ENCODE measurements at regions not wholly inside any gene's neighbourhood (a gene's known extent, or its start where the extent isn't known, plus 50 kb on each side); places are given as distances from the start of the nearest gene placed in this dataset.

DNA sequence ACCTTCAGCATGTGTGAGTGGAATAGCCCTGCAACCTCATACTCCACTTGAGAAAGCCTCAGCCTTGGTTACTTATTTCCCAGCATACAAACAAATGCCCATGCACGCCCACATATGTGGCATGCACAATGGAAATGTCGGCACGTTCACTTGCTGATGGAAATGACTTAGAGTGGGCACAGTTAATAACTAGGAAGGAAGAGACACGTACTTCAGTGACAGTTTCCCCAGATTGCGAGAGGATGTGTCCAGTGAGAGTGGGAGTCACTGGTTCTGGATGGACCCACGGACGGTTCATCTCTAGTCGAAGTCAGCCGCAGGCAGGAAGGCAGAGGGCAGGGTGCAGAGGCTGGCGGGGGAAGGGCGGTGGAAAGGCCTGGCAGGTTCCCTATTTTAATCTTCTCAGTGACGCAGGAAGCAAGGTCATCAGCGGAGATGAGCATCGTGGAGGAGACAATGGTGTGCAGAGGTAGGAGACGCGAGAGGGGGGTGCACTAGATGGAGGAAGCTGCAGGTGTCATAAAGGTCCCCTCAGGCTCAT is 350.7 kb upstream of the MYT1L start:
- no peak for DNase-seq

DNA sequence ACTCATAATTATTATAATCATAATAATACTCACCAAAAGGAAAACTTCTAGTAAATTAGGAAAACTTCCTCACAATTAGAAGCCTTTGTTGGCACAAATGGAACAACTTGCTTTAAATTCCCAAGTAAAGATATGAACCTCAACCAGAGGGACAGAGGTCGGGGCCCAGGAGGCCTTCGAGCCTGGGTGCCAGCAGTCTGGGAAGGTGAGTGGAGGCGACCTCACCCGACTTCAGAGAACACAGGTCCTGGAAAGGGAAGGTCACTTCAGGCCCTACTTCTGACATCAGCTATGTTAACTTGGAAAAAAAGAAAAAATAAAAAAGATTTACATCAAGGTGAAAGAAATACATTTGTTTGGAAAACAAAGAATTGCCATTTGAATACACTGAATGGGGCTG is 350.0 kb upstream of the MYT1L start:
- no peak for DNase-seq

DNA sequence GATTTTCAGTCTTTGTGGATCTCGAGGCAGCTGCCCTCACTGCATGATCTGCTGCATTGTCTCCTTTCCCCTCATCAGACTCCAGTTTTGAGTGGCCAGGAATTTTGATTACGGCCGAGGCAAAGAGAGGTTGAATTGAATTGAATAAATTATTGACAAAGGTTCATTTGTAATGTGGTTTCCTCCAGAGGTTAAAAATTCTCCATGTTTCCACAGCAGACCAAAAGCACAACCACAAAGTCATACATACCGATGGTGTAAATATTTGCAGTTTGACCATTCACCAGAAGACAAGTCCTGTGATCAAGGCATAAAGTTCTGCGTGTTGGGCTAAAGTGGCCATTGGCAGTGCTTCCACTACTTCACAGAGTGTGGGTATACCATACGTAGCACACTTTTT is 343.8 kb upstream of the MYT1L start:
- no peak for DNase-seq

DNA sequence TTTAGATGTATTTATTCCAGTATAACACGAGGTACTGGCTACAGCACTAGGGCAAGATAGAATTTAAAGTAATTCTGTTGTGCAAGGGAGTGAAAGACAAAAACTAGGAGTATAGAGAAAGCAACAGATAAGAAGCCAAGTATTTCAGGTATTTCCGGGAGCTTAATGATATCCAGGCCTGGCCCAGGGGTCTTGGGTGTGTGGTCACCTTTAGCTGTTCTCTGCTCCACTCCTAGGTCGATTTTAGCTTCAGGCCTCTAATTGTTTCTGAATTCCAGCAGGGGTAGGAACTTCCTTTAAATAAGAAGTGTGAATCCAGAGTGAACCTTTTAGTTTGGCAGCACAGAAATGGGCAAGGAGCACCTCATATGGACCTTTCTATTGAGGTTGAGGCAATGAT is 342.3 kb upstream of the MYT1L start:
- no peak for DNase-seq

DNA sequence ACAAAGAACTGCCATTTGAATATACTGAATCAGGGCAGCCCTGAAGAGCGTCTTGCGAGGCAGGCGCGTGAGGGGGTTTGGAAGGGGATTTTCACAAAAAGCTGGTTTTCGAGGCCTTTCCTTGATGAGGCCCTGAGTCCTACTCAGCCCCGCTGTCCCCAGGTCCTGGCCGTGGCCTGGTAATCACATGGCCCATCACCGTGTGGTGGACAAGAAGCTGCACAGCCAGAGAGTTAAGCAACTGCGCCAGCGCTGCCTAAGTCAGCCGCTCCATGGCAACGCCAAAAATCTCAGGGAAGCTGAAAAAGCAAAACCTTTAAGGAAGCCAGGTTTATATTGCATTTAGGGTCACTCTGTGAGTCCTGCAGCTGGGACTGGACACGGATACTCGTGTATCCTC is 341.2 kb upstream of the MYT1L start:
- DNase-seq, result no peak

DNA sequence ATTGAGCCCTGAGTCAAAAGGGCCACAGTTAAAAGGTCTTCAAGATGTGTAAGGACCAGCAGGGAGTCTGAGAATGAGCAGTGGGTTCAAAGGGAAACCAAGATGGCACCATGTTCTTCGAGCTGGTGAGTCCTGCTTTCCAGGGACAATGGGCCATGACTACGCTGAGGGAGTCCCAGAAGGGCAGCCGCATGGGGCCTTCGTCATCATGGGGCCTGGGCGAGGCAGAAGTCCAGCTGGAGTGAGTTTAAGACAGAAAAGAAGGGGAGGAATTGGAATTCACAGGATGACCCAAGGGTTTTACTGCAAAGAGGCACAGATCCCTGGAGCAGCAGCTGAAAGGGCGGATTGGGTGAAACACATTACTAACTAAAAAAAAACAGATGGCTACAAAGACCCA is 340.8 kb upstream of the MYT1L start:
- DNase-seq, result no peak

DNA sequence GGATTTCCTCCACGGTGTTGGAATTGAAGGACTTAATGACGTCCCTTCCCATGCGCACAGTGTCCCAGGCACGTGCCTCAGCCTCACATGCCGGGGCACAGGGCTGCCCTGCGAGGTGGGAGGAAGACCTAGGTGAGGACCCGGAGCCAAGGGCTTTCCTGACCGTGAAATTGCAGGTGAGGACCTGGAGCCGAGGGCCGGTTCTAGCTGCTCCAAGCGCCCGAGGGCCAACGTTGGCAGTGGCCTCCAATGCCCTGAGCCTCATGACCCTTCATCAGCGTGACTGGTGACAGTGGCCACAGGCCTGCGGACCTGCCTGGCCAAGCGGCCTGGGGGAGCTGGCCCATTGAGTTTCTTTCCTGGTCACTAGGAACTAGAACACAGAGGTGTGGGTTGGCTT is 338.2 kb upstream of the MYT1L start:
- no peak for DNase-seq

DNA sequence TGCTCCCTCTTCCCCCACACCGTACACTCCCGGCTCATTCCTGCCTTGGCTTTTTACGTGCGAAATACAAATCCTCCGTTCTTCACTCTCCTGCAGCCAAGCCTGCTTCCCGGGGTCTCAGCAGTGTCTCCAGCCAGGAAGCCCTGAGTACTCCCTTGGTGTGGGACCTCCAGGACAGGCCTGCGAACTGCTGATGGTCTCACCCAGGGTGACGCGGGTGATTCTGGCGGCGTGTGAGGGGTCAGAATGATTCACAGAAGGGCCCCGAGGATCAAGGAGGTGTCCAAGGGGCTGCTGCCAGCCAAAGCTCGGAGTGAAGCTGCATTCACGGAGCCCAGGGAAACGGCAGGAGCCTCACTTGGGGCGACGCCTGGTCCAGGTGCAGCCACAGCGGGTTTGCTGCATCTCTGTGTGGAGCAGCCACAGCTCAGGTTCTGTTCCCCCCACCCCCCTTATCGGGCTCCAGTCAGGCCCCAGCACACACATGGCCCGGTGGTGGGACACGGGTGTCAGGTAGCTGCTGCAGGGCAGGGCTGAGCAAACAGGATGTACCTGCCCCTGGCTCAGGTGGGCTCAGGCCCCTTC is 337.7 kb upstream of the MYT1L start:
- DNase-seq, result no peak

DNA sequence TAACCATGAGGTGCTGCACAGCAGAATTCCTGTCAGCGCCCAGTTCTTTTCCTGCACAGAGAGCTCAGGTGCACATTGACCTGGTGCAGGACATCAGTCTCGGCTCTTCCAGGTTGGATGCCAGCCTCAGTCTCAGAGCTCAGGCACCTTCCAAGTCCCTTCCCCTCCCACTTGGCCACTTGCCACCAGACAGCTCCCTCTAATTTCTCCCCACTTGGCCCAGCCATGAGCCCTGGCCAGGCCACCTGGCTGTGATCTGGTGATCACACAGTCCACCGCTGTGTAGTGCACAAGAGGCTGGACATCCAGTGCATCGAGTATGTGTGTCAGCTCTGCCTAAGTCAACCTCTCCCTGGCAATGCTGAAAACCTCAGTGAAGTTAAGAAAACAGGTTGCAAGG is 336.6 kb upstream of the MYT1L start:
- no peak for DNase-seq

DNA sequence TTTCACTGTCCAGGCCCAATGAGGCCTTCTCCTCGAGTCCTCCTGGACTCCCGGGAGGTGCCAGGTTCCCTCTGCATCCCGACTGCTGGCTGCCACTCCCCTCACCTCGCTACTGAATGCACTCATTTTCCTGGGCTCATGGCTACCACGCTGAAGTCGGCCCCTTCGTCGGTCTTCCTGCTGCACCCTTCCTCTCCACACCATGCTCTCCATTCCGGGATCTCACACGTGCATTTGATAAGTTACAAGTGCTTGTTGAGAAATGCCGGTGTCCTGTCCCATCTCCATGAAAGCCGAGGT is 334.7 kb upstream of the MYT1L start:
- DNase-seq, result no peak

DNA sequence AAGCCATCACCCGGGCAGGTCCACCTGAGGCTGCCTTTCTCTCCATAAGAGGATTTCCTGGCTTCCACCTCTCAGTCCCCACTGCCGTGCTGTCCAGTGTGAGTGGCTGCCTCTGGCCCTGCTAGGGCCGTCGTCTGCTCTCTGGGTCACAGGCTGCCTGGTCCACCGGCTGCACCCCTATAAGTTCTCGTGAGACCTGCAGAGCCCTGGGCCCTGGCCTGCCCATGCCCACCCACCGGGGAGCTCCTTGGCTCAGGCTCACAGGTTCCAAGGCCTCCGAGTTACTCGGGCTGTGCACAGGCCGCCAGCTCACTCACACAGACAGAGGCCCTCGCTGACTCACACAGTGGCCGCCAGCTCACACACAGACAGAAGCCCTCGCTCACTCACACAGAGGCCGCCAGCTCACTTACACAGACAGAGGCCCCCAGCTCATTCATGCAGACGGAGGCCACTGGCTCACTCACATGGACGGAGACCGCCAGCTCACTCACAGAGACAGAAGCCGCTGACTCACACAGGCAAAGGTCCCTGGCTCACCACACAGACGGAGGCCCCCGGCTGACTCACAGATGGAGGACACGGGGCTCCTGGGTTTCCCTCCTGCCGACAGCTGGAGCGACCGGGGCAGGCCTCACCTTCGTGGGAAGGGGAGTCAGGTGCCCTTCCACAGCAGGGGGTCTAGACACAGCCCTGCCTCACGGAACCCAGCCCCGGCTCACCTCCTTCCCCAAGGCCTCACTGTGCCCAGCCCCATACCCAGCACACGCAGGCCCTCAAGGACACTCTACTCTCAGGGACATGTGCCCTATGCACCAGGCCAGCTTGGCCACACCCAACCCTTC is 334.1 kb upstream of the MYT1L start:
- peak in 1 of 2 experiments; percentile 17 for DNase-seq

DNA sequence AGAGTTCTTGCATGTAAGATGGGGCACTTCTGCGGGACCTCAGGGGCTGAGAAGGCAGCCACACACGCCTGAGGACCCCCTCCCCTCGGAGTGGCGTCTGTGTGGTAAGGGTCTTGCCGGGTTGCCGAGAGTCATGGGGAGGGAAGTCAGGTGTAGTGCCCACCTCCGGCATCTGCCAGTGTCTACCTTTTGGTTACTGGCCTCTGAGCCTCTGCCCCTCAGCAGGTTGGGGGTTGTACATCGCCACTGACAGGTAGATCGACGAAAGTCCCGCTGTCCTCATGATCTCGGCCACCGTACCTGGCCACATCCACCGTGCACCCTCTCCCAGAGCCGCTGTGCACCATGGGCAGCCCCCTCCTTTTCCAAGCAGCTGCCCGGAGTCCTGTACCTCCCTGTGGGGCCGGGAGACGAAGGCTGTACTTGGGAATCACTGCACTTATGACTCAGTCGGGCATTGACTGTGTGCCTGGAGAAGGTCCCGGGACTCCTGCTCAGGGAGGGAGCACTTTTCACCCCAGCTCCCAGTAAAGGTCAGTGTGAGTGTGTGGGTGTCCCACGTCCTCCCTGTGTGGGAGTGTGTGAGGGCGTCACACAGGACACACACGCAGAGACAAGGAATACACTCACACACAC is 332.4 kb upstream of the MYT1L start:
- DNase-seq, result no peak

DNA sequence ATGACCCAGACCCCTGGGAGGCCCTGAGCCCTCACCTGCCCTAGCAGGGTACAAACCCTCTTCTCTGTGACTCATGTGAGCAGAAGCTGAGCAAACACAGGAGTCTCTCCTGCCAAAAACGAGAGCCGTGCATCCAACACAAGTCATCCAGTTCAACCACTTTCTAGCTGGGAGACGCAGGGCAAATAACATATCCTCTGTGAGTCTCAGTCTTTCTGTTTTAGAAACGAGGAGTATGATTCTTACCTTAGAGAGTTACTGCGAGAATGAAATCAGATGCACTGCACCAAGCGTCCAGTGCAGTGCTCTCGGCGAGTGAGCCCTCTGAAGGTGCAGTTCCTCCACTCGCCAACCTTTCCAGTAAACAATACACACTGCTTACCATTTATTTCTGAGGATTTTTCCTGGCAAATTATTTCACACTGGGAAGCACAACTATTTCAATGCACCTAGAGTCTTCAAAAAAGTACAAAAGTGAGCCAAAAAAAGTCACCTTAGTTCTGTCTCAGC is 331.8 kb upstream of the MYT1L start:
- DNase-seq, result no peak

DNA sequence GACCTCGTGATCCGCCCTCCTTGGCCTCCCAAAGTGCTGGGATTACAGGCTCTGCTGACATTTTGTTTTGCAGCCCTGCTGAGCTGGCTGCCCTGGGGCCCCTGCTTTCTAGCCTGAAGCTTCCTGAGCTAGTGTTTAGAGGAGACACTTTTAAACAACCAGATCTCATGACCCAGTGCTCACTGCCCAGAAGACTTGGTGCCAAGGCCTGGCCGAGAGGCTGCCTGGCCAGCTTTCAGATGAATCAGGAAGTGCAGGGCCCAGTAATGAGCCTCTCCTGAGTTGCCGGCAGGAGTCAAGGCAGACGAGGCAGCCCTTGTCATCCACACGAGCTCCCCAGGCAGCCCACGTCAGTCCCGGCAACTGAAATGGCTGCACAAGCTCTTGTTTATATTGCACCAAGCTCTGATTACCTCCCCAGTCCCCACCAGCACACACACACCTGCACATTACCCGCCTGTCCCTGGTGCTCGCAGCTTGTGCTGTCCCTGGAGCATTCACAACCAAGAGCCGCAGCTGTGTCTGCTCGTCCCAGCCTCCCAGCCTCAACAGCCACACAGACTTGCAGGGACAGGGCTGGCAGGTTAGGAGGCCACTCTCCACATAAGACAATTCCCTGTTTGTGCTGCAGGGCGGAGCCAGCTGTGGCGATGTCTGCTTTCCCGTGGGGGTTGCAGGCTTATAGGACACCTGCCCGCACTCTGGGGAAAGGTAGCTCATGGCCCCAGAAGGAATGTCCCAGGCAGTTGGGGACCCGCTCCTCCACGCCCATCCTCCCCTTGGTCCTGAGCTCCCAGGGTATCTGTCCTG is 331.2 kb upstream of the MYT1L start:
- DNase-seq, result no peak

DNA sequence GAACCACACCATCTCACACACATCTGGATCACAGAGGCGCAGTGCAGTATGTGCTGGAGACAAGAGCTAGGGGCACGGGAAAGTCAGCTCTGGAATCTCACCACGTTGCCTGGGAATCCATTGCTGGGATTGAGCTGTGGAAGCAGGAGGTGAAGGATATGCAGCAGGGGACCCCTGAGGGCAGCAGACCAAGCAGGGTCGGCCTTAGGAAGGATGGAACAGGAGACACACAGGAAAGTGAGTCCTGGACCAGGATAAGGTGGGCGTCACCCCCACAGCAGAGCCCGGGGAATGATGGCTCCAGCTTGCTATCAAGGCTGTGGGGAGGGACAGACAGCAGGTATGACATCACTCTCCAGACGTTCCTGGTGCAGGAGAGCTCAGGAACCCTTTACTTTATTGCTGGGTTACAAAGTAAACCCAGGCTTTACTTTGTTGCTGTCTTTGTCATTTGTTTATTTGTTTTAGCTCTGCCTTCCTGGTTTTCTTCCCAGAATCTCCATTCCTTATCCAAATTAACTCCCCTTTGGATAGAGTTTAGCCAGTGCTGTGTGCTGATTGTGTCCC is 329.8 kb upstream of the MYT1L start:
- no peak for DNase-seq

DNA sequence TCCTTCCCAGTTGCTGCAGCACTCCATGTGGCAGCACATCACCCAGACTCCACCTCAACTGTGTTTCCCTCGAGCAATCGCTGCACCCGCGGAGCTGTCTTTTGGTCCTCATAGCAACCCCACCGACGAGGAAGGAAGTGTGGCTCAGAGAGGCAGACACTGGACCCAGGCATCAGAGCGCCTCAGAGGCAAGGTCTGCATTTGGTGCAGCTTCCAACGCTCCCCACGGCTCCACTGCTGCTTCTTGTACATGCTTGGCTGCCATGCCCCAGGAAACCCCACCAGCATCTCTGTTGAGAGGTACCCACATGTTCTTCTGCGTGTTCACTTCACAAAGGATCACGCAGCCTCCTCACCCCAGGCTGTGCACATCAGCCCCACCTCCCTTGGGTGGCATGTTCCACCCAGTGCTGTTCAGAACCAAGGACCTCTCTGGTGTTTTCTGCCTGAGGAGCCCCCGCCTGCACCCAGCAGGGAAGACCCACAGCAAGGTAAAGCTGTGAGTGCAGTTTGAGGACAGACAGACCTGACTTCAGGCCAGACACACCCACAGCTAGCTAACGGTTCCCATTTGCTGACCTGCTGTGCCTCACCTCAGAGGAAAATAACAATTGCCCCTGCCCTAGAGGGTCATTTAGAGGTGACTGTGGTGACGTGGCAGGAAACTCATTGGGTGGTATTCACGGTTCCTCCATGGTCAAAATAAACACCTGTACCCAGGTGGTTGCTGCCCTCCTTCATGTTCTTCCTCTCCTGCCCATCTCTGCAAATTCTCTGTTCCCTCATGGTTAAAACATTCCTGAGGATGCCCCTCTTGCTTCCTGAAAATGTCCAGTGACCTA is 326.3 kb upstream of the MYT1L start:
- DNase-seq, result no peak

DNA sequence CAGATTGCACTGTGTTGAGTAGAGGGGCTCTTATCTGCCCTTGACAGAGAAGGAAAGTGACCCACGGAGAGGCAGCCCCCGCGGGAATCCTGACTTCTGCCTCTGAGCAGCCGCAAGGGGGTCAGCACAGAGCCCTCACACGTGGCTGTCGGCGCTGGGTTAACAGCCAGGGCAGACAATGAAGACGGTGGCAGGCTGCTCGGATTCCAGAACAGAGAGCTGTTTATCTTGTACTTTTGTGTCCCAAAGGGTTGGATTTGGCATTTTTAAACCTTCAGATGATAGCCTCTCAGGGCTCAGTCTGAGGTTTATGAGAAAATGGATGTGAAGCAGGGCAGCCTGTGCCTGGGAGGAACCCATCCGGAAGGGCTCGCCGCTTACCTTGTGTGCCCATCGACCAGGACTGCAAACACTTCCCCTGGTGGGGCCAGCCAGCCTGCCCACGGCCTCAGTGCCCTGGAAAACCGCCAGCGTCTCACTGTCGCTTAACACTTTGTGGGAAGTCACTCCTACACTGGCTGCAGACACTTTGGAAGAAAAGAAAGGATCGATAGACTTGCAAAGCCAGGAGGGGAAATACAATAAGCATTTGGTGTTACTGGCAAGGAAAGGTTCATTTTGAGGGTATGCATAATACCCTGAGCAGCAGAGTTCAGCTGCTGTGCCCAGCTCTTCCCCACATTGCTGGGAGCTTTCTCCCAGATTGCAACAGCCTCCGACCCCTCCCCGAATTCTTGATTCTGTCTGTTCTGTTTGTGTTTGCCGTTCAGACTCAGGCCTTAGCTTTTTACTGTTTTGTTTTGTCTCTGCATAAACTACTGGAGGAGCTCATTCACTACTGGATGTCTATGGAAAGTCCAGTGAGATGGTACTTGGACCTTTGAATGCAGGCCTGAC is 325.3 kb upstream of the MYT1L start:
- no peak for DNase-seq

DNA sequence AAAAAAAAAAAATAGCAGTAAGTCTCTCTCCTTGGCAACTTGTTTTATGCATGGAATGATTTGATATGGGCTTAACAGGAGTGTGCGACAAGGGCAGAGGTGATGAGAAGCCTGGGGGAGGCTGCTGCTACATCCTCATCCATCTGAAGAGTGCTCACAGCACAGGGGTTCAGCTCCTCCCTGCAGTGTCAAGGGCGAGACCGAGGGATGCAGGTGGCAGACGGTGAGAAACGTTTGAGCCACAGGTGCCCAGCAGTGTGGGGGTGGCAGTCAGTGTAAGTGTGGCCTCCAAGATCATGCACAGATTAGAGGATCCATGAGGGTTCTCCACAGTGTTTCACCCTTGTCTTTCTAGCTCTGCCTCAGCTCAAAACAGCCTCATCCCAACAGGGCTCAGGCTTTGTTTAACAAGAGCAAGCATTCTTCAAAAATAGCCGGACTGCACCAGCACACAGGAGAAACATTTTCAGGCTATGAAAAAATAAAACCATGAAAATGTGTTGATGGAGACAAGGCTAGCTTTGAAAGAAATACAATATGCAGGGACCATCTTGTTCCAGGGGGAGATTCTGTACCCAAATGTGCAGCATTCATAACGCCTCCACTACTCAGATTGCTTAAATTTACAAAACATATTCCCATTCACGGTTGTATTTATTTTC is 324.5 kb upstream of the MYT1L start:
- DNase-seq, result no peak

DNA sequence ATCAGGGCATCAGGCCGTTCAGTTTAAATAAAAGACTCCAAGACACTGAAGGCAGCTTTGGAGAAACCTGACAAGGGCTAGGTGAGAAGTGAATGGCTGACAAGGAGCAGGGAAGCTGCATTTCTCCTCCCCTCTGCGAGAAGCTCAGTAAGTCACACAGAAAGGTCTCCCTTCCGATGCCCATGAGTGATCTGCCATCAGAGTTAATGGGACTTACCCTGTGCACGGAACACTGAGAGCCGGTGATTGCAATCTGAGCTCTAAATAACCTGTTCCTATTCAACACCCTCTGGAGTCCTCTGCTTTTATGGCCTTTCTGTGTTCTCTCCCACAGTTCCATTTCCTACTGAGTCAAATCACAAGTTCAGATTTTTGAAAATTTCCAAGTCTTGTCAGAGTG is 322.2 kb upstream of the MYT1L start:
- no peak for DNase-seq
